K562 (cell line): ENCODE measurements at regions not wholly inside any gene's neighbourhood (a gene's known extent, or its start where the extent isn't known, plus 50 kb on each side); places are given as distances from the start of the nearest gene placed in this dataset.

Source experiments
- ATAC-seq: fragments of 200-7000 bp; cut with Tn5 transposase; 3 replicates; pipeline ENCODE4 v1.9.1; 2020; ENCODE audit warnings: moderate library complexity
- BruUV-seq: library from RNA; stranded (reverse); fragments of 400-500 nt; replicated peaks from 2 replicates; lab custom pipeline; 2021; lab: Mats Ljungman, UMichigan
- CTCF ChIA-PET: fragments of 300-600 bp; formaldehyde crosslinking; extraction: SDS; loops from one replicate; lab custom pipeline; 2021; ENCODE audit warnings: low intra/inter-chr PET ratio; lab: Yijun Ruan, JAX
- POLR2A ChIA-PET: fragments of 300-600, 350-650 bp; sonication (Branson Sonifier 250); formaldehyde crosslinking; extraction: SDS; loops from one replicate; lab custom pipeline; 2021; ENCODE audit warnings: antibody characterized with exemption, inconsistent platforms; lab: Yijun Ruan, JAX
- DNase-seq, 4 experiments: peaks; one replicate each; pipeline versions ENCODE4 v3.0.0 to v3.0.0-alpha.2; 2011 to 2018; ENCODE audit warnings: low spot score in 3 of 4, mixed read lengths in 3 of 4; ENCODE audit errors: extremely low read depth in 1 of 4
- FAIRE-seq: peaks from 2 replicates; lab custom pipeline; 2011; peaks lifted over from hg19 to GRCh38; lab: Jason Lieb, UNC
- H2AFZ ChIP-seq: 2 replicates; pipeline ENCODE4 v1.6.0; 2011; ENCODE audit warnings: low read depth, low read length, control low read depth, inconsistent platforms
- H3K27ac ChIP-seq: fragments of 200-600 bp; 3 replicates; pipeline ENCODE4 v1.8.0; 2011; ENCODE audit warnings: low read depth, mild to moderate bottlenecking, control low read depth, inconsistent platforms, low read length, moderate library complexity, mixed read lengths; ENCODE audit errors: extremely low read depth
- H3K27me3 ChIP-seq, 2 experiments: fragments of 300-600 bp in 1 of 2; 2 replicates in 1 of 2; 3 replicates in 1 of 2; pipeline versions ENCODE4 v1.6.0 to v1.8.0; 2011; ENCODE audit warnings: inconsistent platforms in 2 of 2, low read length in 2 of 2, mild to moderate bottlenecking in 1 of 2, mixed read lengths in 1 of 2, moderate library complexity in 1 of 2; ENCODE audit not compliant: control insufficient read depth in 2 of 2, insufficient read depth in 2 of 2
- H3K36me3 ChIP-seq: fragments of 300-600 bp; 3 replicates; pipeline ENCODE4 v1.8.0; 2011; ENCODE audit warnings: mild to moderate bottlenecking, low read length, inconsistent platforms; ENCODE audit not compliant: control insufficient read depth, insufficient read depth
- H3K4me1 ChIP-seq, 2 experiments: fragments of 200-600 bp in 1 of 2; replicated peaks in 1 of 2; 2 replicates in 1 of 2; 3 replicates in 1 of 2; pipeline versions ENCODE4 v1.5.1 to v1.8.0; 2011; ENCODE audit warnings: inconsistent platforms in 2 of 2, low read length in 2 of 2, mild to moderate bottlenecking in 1 of 2, mixed read lengths in 1 of 2, moderate library complexity in 1 of 2; ENCODE audit not compliant: control insufficient read depth in 2 of 2, insufficient read depth in 2 of 2
- H3K4me2 ChIP-seq: 2 replicates; pipeline ENCODE4 v1.6.1; 2011; ENCODE audit warnings: low read length, control low read depth, inconsistent platforms, mixed read lengths; ENCODE audit not compliant: insufficient read depth
- H3K4me3 ChIP-seq: fragments of 200-600 bp; sonication (generic), shearing (Covaris generic); 2 replicates; pipeline ENCODE4 v1.5.1; 2016; ENCODE audit warnings: control low read depth, inconsistent platforms
- H3K79me2 ChIP-seq: fragments of 200-600 bp; 3 replicates; pipeline ENCODE4 v1.8.0; 2011; ENCODE audit warnings: low read length, inconsistent platforms; ENCODE audit not compliant: control insufficient read depth, insufficient read depth
- H3K9ac ChIP-seq, 2 experiments: 2 replicates each; pipeline versions ENCODE4 v1.6.0 to v1.6.1; 2011; ENCODE audit warnings: low read depth in 2 of 2, low read length in 2 of 2, control low read depth in 1 of 2, inconsistent platforms in 1 of 2, mild to moderate bottlenecking in 1 of 2, mixed read lengths in 1 of 2; ENCODE audit not compliant: insufficient read depth in 1 of 2
- H3K9me1 ChIP-seq: one replicate; pipeline ENCODE4 v1.6.0; 2011; ENCODE audit warnings: inconsistent platforms, mild to moderate bottlenecking, low read length, moderate library complexity; ENCODE audit not compliant: control insufficient read depth, insufficient read depth
- H3K9me3 ChIP-seq: replicated peaks from 2 replicates; pipeline ENCODE4 v1.5.1; 2011; ENCODE audit warnings: low read depth, low read length, inconsistent platforms; ENCODE audit not compliant: control insufficient read depth, insufficient read depth
- H4K20me1 ChIP-seq: replicated peaks from 2 replicates; pipeline ENCODE4 v1.6.1; 2011; ENCODE audit warnings: low read length, inconsistent platforms, mixed read lengths; ENCODE audit not compliant: control insufficient read depth, insufficient read depth
- CBX1 ChIP-seq: sonication (generic); IDR thresholded peaks from 2 replicates; pipeline ENCODE4 v1.6.1; 2016; ENCODE audit warnings: antibody characterized with exemption, low read depth, mild to moderate bottlenecking
- CLOCK ChIP-seq: fragments of 250-450 bp; sonication (Bioruptor Pico); IDR thresholded peaks from 2 replicates; pipeline ENCODE4 v1.4.0; 2020; ENCODE audit warnings: mild to moderate bottlenecking, moderate library complexity, borderline replicate concordance
- FOXA1 ChIP-seq: fragments of 450-650 bp; IDR thresholded peaks from 2 replicates; pipeline ENCODE4 v1.6.1; 2016; ENCODE audit warnings: mild to moderate bottlenecking, borderline replicate concordance
- FOXK2 ChIP-seq, 2 experiments: fragments of 450-650 bp; IDR thresholded peaks in 1 of 2; conservative IDR thresholded peaks in 1 of 2; 2 replicates each; pipeline ENCODE4 v1.6.1; 2016; ENCODE audit warnings: low read depth in 2 of 2, mild to moderate bottlenecking in 1 of 2
- HLTF ChIP-seq: fragments of 450-650 bp; IDR thresholded peaks from 2 replicates; pipeline ENCODE4 v1.6.1; 2016
- MYC ChIP-seq, 2 experiments: fragments of 250-450 bp in 1 of 2; sonication (Bioruptor Pico) in 1 of 2; IDR thresholded peaks; 2 replicates each; pipeline versions ENCODE4 v1.5.1 to v1.6.1; 2012 to 2021; ENCODE audit warnings: low read depth in 2 of 2, borderline replicate concordance in 1 of 2, improper control_type of control experiment in 1 of 2, low read length in 1 of 2, mild to moderate bottlenecking in 1 of 2, moderate library complexity in 1 of 2
- NR2C1 ChIP-seq, 2 experiments: fragments of 450-650 bp; IDR thresholded peaks; 2 replicates each; pipeline ENCODE4 v1.6.1; 2017; ENCODE audit warnings: mild to moderate bottlenecking in 2 of 2, antibody characterized with exemption in 1 of 2, inconsistent platforms in 1 of 2, missing compliant biosample characterization in 1 of 2, missing genetic modification characterization in 1 of 2
- POLR2B ChIP-seq: fragments of 450-650 bp; IDR thresholded peaks from 2 replicates; pipeline ENCODE4 v1.6.1; 2018; ENCODE audit warnings: low read depth; ENCODE audit not compliant: partially characterized antibody
- RNF219 ChIP-seq: fragments of 250-450 bp; sonication (Bioruptor Pico); IDR thresholded peaks from 2 replicates; pipeline ENCODE4 v1.5.0; 2022; ENCODE audit warnings: mild to moderate bottlenecking
- ZC3H4 ChIP-seq: sonication (generic); formaldehyde crosslinking; IDR thresholded peaks from 2 replicates; pipeline ENCODE4 v1.9.0; 2021; ENCODE audit warnings: missing genetic modification reagents, borderline replicate concordance
- ZFP1 ChIP-seq: fragments of 450-650 bp; formaldehyde crosslinking; IDR thresholded peaks from 2 replicates; pipeline ENCODE4 v1.4.0; 2020; ENCODE audit warnings: mild to moderate bottlenecking, mixed read lengths
- ZNF408 ChIP-seq: fragments of 250-450 bp; sonication (Bioruptor Pico); IDR thresholded peaks from 2 replicates; pipeline ENCODE4 v1.4.0; 2020; ENCODE audit warnings: low read depth, mild to moderate bottlenecking, moderate library complexity
- WGBS: fragments of 100-300 bp; shearing (Covaris generic); methylation state at CpG from one replicate; pipeline ENCODE4 v1.1.6; 2016; ENCODE audit warnings: low coverage, mixed read lengths; ENCODE audit not compliant: insufficient coverage; ENCODE audit errors: missing lambda C conversion rate; 5-methylcytosine and 5-hydroxymethylcytosine counted together
- in situ Hi-C: fragments of 300-500 bp; cut with MboI; formaldehyde crosslinking; loops from 4 replicates; pipeline ENCODE4 v1.15.0; 2018; ENCODE audit warnings: inconsistent platforms, mixed read lengths
- intact Hi-C: fragments of 100-400 bp; cut with micrococcal nuclease; formaldehyde crosslinking; loops from 2 replicates; pipeline ENCODE4 v1.14.2; 2022
- TF ChIP-seq, protein P1 (sequence below): sonication (generic); formaldehyde crosslinking; IDR thresholded peaks from 2 replicates; pipeline ENCODE4 v1.8.1; 2023; ENCODE audit warnings: missing genetic modification reagents, mild to moderate bottlenecking, borderline replicate concordance

GRCh38 chr17:71035226-71035625 lies 865.9 kb downstream of the KCNJ2 start:
- Histone ChIP-seq H2AFZ (no peak overlapping the region), H3K4me1 (no peaks in the 10 kb centered on the region), H3K27ac (no peak overlapping the region), H3K9me3 (no peaks in the 10 kb centered on the region), H3K9me1 (no peaks in the 10 kb centered on the region), H3K79me2 (no peaks in the 10 kb centered on the region), H3K36me3 (no peaks in the 10 kb centered on the region), H3K4me3 (no peak overlapping the region), H3K9ac (no peak overlapping the region), H3K27me3 (no peaks in the 10 kb centered on the region), H3K4me2 (no peak overlapping the region), H4K20me1 (no peaks in the 10 kb centered on the region)
- 0% methylated on average over 3 of the region's 3 CpGs for WGBS
- DNase-seq = no peak
- no peak for ATAC-seq
- FAIRE-seq = no peak
- ChIA-PET POLR2A (no interaction called here), CTCF (no interaction called here)
- BruUV-seq = no TSS peak
- in situ Hi-C loops (no loop called here), intact Hi-C loops (no loop called here)
- TF ChIP-seq ZNF408 (CRISPR knock-in tag) = no peak
- no peak for TF ChIP-seq ZC3H4 (CRISPR knock-in tag)
- no peak for TF ChIP-seq ZFP1 (CRISPR knock-in tag)
- TF ChIP-seq CBX1 = no peak
- TF ChIP-seq NR2C1 (IDR thresholded peaks at IDR 0.05) = no peak
- TF ChIP-seq NR2C1 (tag; IDR thresholded peaks at IDR 0.05) = no peak
- no peak for TF ChIP-seq POLR2B
- no peak for TF ChIP-seq FOXA1
- no peak for TF ChIP-seq MYC (IDR thresholded peaks at IDR 0.05; ENCODE audit: low read depth, low read length)
- TF ChIP-seq MYC (CRISPR knock-in tag; IDR thresholded peaks at IDR 0.05; ENCODE audit: borderline replicate concordance, low read depth) = no peak
- TF ChIP-seq CLOCK (CRISPR knock-in tag) = no peak
- TF ChIP-seq HLTF = no peak
- TF ChIP-seq, protein P1, sequence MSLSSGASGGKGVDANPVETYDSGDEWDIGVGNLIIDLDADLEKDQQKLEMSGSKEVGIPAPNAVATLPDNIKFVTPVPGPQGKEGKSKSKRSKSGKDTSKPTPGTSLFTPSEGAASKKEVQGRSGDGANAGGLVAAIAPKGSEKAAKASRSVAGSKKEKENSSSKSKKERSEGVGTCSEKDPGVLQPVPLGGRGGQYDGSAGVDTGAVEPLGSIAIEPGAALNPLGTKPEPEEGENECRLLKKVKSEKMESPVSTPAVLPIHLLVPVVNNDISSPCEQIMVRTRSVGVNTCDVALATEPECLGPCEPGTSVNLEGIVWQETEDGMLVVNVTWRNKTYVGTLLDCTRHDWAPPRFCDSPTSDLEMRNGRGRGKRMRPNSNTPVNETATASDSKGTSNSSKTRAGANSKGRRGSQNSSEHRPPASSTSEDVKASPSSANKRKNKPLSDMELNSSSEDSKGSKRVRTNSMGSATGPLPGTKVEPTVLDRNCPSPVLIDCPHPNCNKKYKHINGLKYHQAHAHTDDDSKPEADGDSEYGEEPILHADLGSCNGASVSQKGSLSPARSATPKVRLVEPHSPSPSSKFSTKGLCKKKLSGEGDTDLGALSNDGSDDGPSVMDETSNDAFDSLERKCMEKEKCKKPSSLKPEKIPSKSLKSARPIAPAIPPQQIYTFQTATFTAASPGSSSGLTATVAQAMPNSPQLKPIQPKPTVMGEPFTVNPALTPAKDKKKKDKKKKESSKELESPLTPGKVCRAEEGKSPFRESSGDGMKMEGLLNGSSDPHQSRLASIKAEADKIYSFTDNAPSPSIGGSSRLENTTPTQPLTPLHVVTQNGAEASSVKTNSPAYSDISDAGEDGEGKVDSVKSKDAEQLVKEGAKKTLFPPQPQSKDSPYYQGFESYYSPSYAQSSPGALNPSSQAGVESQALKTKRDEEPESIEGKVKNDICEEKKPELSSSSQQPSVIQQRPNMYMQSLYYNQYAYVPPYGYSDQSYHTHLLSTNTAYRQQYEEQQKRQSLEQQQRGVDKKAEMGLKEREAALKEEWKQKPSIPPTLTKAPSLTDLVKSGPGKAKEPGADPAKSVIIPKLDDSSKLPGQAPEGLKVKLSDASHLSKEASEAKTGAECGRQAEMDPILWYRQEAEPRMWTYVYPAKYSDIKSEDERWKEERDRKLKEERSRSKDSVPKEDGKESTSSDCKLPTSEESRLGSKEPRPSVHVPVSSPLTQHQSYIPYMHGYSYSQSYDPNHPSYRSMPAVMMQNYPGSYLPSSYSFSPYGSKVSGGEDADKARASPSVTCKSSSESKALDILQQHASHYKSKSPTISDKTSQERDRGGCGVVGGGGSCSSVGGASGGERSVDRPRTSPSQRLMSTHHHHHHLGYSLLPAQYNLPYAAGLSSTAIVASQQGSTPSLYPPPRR (CRISPR knock-in tag) = no peak
- TF ChIP-seq FOXK2 (conservative IDR thresholded peaks at IDR 0.05 in 1 of 2, IDR thresholded peaks at IDR 0.05 in 1 of 2; ENCODE audit: low read depth in 2 of 2) = no peak
- no peak for TF ChIP-seq RNF219 (CRISPR knock-in tag)
